Astrocyte (in vitro differentiated cells and primary cell): ENCODE measurements at regions not wholly inside any gene's neighbourhood (a gene's known extent, or its start where the extent isn't known, plus 50 kb on each side); places are given as distances from the start of the nearest gene placed in this dataset.

Source experiments
- DNase-seq: peaks from one replicate; pipeline ENCODE4 v3.0.0-alpha.2; 2010; ENCODE audit warnings: low read depth
- FAIRE-seq: peaks from 2 replicates; lab custom pipeline; 2011; peaks lifted over from hg19 to GRCh38; lab: Jason Lieb, UNC
- H2AFZ ChIP-seq: 2 replicates; pipeline ENCODE4 v1.6.0; 2012; ENCODE audit warnings: low read depth, low read length, inconsistent platforms
- H3K27ac ChIP-seq: 2 replicates; pipeline ENCODE4 v1.5.1; 2011; ENCODE audit warnings: low read depth, low read length, inconsistent platforms
- H3K27me3 ChIP-seq: 2 replicates; pipeline ENCODE4 v1.6.0; 2011; ENCODE audit warnings: low read length, inconsistent platforms; ENCODE audit not compliant: insufficient read depth
- H3K36me3 ChIP-seq: 2 replicates; pipeline ENCODE4 v1.5.1; 2011; ENCODE audit warnings: low read length, inconsistent platforms; ENCODE audit not compliant: insufficient read depth
- H3K4me1 ChIP-seq: 2 replicates; pipeline ENCODE4 v1.5.1; 2011; ENCODE audit warnings: low read length, inconsistent platforms; ENCODE audit not compliant: insufficient read depth
- H3K4me2 ChIP-seq: 2 replicates; pipeline ENCODE4 v1.6.0; 2012; ENCODE audit warnings: low read length, inconsistent platforms
- H3K4me3 ChIP-seq: 2 replicates; pipeline ENCODE4 v1.5.1; 2011; ENCODE audit warnings: low read depth, mild to moderate bottlenecking, low read length, inconsistent platforms; ENCODE audit not compliant: insufficient read depth
- H3K79me2 ChIP-seq: 2 replicates; pipeline ENCODE4 v1.6.0; 2012; ENCODE audit warnings: mild to moderate bottlenecking, low read length, inconsistent platforms; ENCODE audit not compliant: insufficient read depth
- H3K9ac ChIP-seq: 2 replicates; pipeline ENCODE4 v1.6.0; 2012; ENCODE audit warnings: mild to moderate bottlenecking, low read length, inconsistent platforms
- H3K9me3 ChIP-seq: 2 replicates; pipeline ENCODE4 v1.5.1; 2012; ENCODE audit warnings: low read depth, mild to moderate bottlenecking, low read length, inconsistent platforms; ENCODE audit not compliant: insufficient read depth
- H4K20me1 ChIP-seq: 2 replicates; pipeline ENCODE4 v1.6.0; 2012; ENCODE audit warnings: low read length, inconsistent platforms; ENCODE audit not compliant: insufficient read depth
- H3K27ac Mint-ChIP-seq: one replicate; pipeline ENCODE4 v1.8.0; 2021; ENCODE audit warnings: mild to moderate bottlenecking, mixed read lengths; ENCODE audit not compliant: unreplicated experiment
- H3K27me3 Mint-ChIP-seq: one replicate; pipeline ENCODE4 v1.8.0; 2021; ENCODE audit warnings: low read depth, mixed read lengths; ENCODE audit not compliant: unreplicated experiment
- H3K36me3 Mint-ChIP-seq: one replicate; pipeline ENCODE4 v1.8.0; 2021; ENCODE audit warnings: low read depth, mixed read lengths; ENCODE audit not compliant: unreplicated experiment
- H3K4me1 Mint-ChIP-seq: one replicate; pipeline ENCODE4 v1.8.0; 2021; ENCODE audit warnings: low read depth, mixed read lengths; ENCODE audit not compliant: unreplicated experiment
- H3K4me3 Mint-ChIP-seq: one replicate; pipeline ENCODE4 v1.8.0; 2021; ENCODE audit warnings: mild to moderate bottlenecking, moderate library complexity, mixed read lengths; ENCODE audit not compliant: unreplicated experiment
- H3K9me3 Mint-ChIP-seq: one replicate; pipeline ENCODE4 v1.8.0; 2021; ENCODE audit warnings: mild to moderate bottlenecking, mixed read lengths; ENCODE audit not compliant: unreplicated experiment
- EZH2 ChIP-seq: IDR thresholded peaks from 2 replicates; pipeline ENCODE4 v1.6.1; 2012; ENCODE audit warnings: mild to moderate bottlenecking, low read length, inconsistent platforms; ENCODE audit not compliant: insufficient read depth
- TF ChIP-seq, protein P1 (sequence below): IDR thresholded peaks from 2 replicates; pipeline ENCODE4 v1.5.1; 2011; ENCODE audit warnings: low read depth, mild to moderate bottlenecking, inconsistent platforms, low read length, moderate library complexity; ENCODE audit not compliant: insufficient read depth

DNA sequence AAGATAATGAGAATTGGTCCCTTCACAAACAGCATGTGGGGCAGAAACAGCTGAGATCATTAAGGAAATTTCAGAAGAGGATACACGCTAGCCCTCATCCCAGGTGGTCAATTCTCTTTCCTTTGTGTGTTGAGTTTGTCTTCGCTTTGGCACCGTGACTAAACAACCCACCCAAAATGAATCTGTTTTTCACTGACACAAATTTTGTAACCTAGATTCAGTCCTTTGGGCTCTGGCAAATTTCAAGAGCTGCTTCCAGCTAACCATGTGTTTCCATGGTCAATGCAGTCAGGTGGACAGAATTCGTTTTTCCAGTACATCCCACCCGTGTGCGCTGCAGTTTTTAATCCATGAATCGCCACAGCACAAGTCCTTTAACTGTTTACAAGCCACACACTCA lies 435.4 kb downstream of the WDR72 start:
- H4K20me1 ChIP-seq: no peaks in the 10 kb centered on the region
- Mint-ChIP-seq H3K4me3 (no peak overlapping the region), H3K4me1 (peaks cover 10% of the 10 kb centered on the region), H3K36me3 (no peaks in the 10 kb centered on the region), H3K27me3 (peaks cover 2% of the 10 kb centered on the region), H3K27ac (no peak overlapping the region), H3K9me3 (no peaks in the 10 kb centered on the region)
- TF ChIP-seq, protein P1, sequence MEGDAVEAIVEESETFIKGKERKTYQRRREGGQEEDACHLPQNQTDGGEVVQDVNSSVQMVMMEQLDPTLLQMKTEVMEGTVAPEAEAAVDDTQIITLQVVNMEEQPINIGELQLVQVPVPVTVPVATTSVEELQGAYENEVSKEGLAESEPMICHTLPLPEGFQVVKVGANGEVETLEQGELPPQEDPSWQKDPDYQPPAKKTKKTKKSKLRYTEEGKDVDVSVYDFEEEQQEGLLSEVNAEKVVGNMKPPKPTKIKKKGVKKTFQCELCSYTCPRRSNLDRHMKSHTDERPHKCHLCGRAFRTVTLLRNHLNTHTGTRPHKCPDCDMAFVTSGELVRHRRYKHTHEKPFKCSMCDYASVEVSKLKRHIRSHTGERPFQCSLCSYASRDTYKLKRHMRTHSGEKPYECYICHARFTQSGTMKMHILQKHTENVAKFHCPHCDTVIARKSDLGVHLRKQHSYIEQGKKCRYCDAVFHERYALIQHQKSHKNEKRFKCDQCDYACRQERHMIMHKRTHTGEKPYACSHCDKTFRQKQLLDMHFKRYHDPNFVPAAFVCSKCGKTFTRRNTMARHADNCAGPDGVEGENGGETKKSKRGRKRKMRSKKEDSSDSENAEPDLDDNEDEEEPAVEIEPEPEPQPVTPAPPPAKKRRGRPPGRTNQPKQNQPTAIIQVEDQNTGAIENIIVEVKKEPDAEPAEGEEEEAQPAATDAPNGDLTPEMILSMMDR: no peak
- no peak for TF ChIP-seq EZH2
- no peak overlapping the region for H3K27ac ChIP-seq
- H3K4me3 ChIP-seq: no peak overlapping the region
- H3K9ac ChIP-seq: no peak overlapping the region
- no peak for FAIRE-seq
- H3K27me3 ChIP-seq: no peaks in the 10 kb centered on the region
- no peaks in the 10 kb centered on the region for H3K9me3 ChIP-seq
- no peak for DNase-seq
- no peak overlapping the region for H2AFZ ChIP-seq
- H3K36me3 ChIP-seq: no peaks in the 10 kb centered on the region
- H3K79me2 ChIP-seq: no peaks in the 10 kb centered on the region
- H3K4me1 ChIP-seq: no peaks in the 10 kb centered on the region
- no peak overlapping the region for H3K4me2 ChIP-seq

DNA sequence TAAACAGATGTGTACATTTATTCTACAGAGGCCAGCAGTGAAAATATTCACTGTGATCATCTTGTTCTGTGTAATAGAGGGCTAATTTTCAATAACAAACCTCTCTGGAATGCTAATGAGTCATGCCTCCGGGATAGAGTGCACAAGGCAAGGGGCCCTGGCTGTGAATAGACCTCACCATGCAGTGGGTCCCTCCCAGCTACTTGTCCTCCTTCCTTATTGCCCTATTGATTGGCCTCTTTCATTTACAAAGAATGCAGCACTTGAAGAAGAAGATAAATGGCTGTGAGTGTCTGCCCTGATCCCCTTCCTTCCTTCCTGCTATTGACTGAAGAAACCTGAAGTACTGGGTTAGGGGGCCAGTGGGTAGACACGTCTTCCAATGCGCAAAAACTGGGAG lies 436.3 kb downstream of the WDR72 start:
- Histone ChIP-seq H3K4me3 (no peak overlapping the region), H3K36me3 (no peaks in the 10 kb centered on the region), H3K27me3 (no peaks in the 10 kb centered on the region), H2AFZ (no peak overlapping the region), H3K27ac (no peak overlapping the region), H3K9me3 (no peaks in the 10 kb centered on the region), H4K20me1 (no peaks in the 10 kb centered on the region), H3K4me1 (no peaks in the 10 kb centered on the region), H3K9ac (no peak overlapping the region), H3K79me2 (no peaks in the 10 kb centered on the region), H3K4me2 (no peak overlapping the region)
- Mint-ChIP-seq H3K27ac (no peak overlapping the region), H3K4me1 (peaks cover 10% of the 10 kb centered on the region), H3K27me3 (peaks cover 6% of the 10 kb centered on the region), H3K9me3 (peaks cover 1% of the 10 kb centered on the region), H3K36me3 (no peaks in the 10 kb centered on the region), H3K4me3 (no peak overlapping the region)
- TF ChIP-seq, protein P1: no peak
- no peak for TF ChIP-seq EZH2
- DNase-seq: no peak
- FAIRE-seq: no peak

DNA sequence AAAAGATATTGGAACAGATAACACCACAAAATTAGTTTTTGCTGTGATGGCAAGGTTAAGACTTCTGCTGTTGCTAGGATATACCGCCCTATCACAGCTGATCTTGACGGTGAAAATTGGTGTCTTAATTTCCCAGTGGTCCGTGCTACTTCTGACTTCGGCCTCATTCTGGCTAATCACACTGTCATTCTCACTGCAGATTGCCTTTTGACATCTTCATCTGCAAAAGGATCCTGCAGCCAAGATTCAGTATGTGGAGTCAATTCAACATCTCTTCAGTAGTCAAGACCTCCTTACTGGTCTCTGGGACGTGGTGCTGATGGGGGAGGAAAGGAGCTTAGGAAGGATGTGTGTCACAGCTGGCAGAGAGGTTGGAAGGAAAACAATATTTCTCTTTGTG lies 438.6 kb downstream of the WDR72 start:
- no peaks in the 10 kb centered on the region for H3K79me2 ChIP-seq
- no peaks in the 10 kb centered on the region for H3K27me3 ChIP-seq
- Mint-ChIP-seq H3K4me3 (no peak overlapping the region), H3K27ac (no peak overlapping the region), H3K36me3 (no peaks in the 10 kb centered on the region), H3K27me3 (peaks cover 6% of the 10 kb centered on the region), H3K9me3 (peaks cover 2% of the 10 kb centered on the region), H3K4me1 (peaks cover 10% of the 10 kb centered on the region)
- TF ChIP-seq, protein P1: no peak
- no peak for TF ChIP-seq EZH2
- H3K4me1 ChIP-seq: no peaks in the 10 kb centered on the region
- no peak overlapping the region for H2AFZ ChIP-seq
- DNase-seq (no peak), FAIRE-seq (no peak)
- no peaks in the 10 kb centered on the region for H3K9me3 ChIP-seq
- no peaks in the 10 kb centered on the region for H3K36me3 ChIP-seq
- no peak overlapping the region for H3K9ac ChIP-seq
- H3K4me2 ChIP-seq: no peak overlapping the region
- no peak overlapping the region for H3K4me3 ChIP-seq
- H4K20me1 ChIP-seq: no peaks in the 10 kb centered on the region
- no peak overlapping the region for H3K27ac ChIP-seq
